Brain microvascular endothelial cell (primary cell): ENCODE measurements at regions not wholly inside any gene's neighbourhood (a gene's known extent, or its start where the extent isn't known, plus 50 kb on each side); places are given as distances from the start of the nearest gene placed in this dataset.

Experiments used
- DNase-seq: peaks from one replicate; pipeline ENCODE4 v3.0.0-alpha.2; 2020
- H3K27ac ChIP-seq: fragments of 250-450 bp; sonication (Bioruptor Pico); 2 replicates; pipeline ENCODE4 v1.5.1; 2020; ENCODE audit warnings: mild to moderate bottlenecking, moderate library complexity
- H3K27me3 ChIP-seq: fragments of 250-450 bp; sonication (Bioruptor Pico); replicated peaks from 2 replicates; pipeline ENCODE4 v1.5.1; 2020; ENCODE audit warnings: mild to moderate bottlenecking
- H3K36me3 ChIP-seq: fragments of 250-450 bp; sonication (Bioruptor Pico); replicated peaks from 2 replicates; pipeline ENCODE4 v1.5.1; 2020; ENCODE audit warnings: mild to moderate bottlenecking
- H3K4me3 ChIP-seq: 2 replicates; pipeline ENCODE4 v1.5.1; 2011; ENCODE audit warnings: low read depth, mild to moderate bottlenecking, control low read depth, low read length, moderate library complexity
- in situ Hi-C: cut with HindIII; loops from 2 replicates; pipeline ENCODE4 v1.10.0; 2017; ENCODE audit warnings: low sequenced_read_pairs, low pct_ligation_motif_present
- TF ChIP-seq, protein P1 (sequence below): IDR thresholded peaks from 2 replicates; pipeline ENCODE4 v1.5.1; 2011; ENCODE audit warnings: low read depth, mild to moderate bottlenecking, moderate library complexity, low read length, control low read depth, inconsistent platforms; ENCODE audit errors: missing control alignments

DNA sequence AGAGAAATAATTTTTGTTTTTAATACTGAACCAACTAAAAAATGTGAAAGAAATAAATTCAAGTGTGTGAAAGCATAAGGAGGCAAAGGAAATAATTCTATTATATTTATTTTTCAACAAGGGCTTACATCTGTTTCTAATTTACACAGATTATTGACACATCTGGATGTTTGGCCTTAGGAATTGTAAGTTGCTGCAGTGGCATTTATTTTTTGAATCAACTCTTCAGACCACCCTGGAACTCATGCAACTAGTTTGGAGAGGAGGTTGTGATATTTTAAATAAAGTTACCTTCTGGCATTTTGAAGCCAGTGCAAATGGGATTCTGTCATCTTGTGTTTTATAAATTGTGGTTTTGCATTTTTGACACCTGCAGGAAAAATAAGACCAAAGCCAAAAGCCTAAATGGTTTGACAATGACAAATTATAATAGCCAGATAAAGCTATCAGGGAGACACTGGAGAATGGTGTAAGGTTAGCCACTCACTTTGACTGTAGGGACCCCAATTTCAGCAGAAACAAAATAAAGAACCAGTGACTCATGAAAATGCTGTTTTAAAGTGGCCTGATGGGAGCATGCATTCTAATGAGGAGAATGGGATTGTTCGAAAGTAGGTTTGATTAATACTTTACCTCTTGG, 192.9 kb downstream of the KLF5 start:
- no peak overlapping the region for H3K27ac ChIP-seq
- H3K4me3 ChIP-seq, result no peak overlapping the region
- no peaks in the 10 kb centered on the region for H3K27me3 ChIP-seq
- no peak for DNase-seq
- in situ Hi-C loops, result no loop called here
- H3K36me3 ChIP-seq, result no peaks in the 10 kb centered on the region
- TF ChIP-seq, protein P1, sequence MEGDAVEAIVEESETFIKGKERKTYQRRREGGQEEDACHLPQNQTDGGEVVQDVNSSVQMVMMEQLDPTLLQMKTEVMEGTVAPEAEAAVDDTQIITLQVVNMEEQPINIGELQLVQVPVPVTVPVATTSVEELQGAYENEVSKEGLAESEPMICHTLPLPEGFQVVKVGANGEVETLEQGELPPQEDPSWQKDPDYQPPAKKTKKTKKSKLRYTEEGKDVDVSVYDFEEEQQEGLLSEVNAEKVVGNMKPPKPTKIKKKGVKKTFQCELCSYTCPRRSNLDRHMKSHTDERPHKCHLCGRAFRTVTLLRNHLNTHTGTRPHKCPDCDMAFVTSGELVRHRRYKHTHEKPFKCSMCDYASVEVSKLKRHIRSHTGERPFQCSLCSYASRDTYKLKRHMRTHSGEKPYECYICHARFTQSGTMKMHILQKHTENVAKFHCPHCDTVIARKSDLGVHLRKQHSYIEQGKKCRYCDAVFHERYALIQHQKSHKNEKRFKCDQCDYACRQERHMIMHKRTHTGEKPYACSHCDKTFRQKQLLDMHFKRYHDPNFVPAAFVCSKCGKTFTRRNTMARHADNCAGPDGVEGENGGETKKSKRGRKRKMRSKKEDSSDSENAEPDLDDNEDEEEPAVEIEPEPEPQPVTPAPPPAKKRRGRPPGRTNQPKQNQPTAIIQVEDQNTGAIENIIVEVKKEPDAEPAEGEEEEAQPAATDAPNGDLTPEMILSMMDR, result no peak

DNA sequence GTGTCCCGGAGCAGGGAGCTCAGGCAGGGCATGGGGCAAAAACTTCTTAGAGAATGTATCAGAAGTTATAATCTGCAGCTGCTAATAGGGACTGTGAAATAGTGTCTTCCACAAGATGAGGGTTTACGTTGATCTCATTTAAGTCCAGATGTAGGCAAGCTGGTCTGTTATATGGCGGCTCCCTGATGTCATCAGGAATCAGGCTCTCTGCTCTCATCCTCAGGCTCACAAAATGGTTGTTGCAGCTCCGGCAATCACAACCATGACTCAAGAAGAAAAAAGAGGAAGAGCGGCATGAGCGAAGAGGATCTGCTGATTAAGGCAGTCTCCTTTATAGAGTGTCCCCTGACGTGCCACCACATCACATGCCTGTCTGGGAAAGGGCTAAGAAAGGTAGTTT, 191.3 kb downstream of the KLF5 start:
- Histone ChIP-seq H3K27ac (no peak overlapping the region), H3K36me3 (no peaks in the 10 kb centered on the region), H3K4me3 (no peak overlapping the region), H3K27me3 (no peaks in the 10 kb centered on the region)
- DNase-seq, result no peak
- in situ Hi-C loops, result no loop called here
- TF ChIP-seq, protein P1, result no peak

DNA sequence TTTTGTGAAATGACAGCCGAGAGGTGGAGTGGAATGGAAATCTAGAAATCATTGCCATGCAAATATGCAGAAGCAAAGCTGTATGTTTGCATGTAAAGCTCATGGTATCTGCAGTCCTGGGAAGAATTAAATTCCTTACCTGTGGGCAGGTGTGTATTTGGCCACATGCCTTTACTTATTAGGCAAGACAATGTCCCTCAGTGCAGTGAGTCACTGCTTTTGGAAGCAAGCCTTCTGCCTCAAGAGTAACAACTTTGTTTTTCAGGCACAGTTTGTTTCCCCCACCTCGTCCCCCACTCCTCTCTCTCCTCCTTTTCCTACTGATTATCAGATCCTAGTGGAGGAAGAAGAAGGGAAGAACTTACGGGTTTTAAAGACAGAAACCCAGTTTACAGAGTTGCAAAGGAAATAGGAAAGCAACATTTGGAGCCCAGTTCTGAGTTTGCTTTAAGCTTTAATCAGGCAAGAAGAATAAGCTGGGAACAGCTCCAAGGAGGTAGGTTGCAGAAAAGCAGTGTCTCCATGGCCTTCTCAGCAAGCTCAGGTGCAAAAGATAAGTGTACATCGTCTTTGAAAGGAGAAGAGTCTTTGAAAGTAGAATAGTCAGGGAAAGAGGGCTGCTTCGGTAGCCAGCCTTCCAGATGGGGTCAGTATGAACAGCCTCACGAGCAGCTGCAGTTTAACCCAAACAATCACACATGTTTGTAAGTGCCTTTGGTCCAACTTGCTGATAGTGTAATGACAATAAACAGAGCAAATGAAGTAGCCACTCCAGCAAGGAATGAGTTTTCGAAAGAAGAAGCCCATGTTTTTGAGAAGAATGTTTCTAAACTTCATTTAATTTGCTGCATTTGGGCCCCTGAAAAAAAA, 190.1 kb downstream of the KLF5 start:
- no peak for DNase-seq
- Histone ChIP-seq H3K4me3 (no peak overlapping the region), H3K27me3 (no peaks in the 10 kb centered on the region), H3K36me3 (no peaks in the 10 kb centered on the region), H3K27ac (no peak overlapping the region)
- TF ChIP-seq, protein P1, result no peak
- in situ Hi-C loops, result no loop called here

DNA sequence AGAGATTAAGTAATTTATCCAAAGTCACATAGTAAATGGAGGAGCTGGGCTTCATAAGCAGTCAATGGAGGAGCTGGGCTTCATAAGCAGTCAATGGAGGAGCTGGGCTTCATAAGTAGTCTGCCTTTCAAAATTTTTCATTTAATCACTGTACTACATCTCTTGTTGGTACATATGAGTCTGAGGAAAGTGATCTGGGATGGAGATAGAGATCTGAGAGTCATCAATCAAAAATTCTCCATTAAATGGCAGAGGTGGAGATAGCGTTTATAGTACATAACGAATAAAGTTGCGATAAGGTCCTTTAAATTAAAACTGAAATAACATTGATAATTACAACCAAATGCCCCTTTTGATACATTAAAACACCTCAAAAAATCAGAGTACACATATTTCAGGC, 189.3 kb downstream of the KLF5 start:
- no peak for DNase-seq
- H3K4me3 ChIP-seq, result no peak overlapping the region
- in situ Hi-C loops, result no loop called here
- TF ChIP-seq, protein P1, result no peak
- no peaks in the 10 kb centered on the region for H3K36me3 ChIP-seq
- no peak overlapping the region for H3K27ac ChIP-seq
- no peaks in the 10 kb centered on the region for H3K27me3 ChIP-seq

DNA sequence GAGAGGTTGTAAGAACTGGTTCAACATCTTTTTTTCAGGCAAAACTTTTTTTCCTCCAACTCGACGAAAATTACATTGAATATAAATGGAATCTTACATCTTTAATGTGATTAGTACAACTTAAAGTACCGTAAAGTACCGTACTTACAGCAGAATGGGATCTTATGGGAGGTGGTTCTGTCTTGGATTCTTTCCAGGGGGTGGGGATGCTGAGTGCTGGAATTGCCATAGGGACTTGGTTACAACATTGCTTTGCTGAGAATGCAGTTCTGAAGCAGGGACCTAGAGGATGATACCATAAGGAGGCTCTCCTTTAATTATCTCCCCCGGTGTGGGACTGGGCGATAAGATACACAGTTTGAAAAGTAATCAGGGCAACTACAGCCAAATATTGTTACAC, 186.4 kb downstream of the KLF5 start:
- TF ChIP-seq, protein P1, result no peak
- in situ Hi-C loops, result no loop called here
- no peaks in the 10 kb centered on the region for H3K36me3 ChIP-seq
- H3K27ac ChIP-seq, result no peak overlapping the region
- DNase-seq, result no peak
- no peaks in the 10 kb centered on the region for H3K27me3 ChIP-seq
- H3K4me3 ChIP-seq, result no peak overlapping the region
